ENCODE measurements at regions not wholly inside any gene's neighbourhood (a gene's known extent, or its start where the extent isn't known, plus 50 kb on each side); places are given as distances from the start of the nearest gene placed in this dataset.
A peak's percentile ranks its signal among the peaks of the same experiment; 100 is the strongest.

GRCh38 chr10:32149252-32149955 is 93.2 kb upstream of the KIF5B start:
- ATAC-seq (peak; percentile 48 to 74 (median 66)), DNase-seq (peak in 2 of 6 donors; percentile 44 to 52)
- WGBS, 2 donors = 28 to 35% methylated on average over 8 of the region's 8 CpGs

GRCh38 chr10:32148864-32149251 is 92.6 kb upstream of the KIF5B start:
- Histone ChIP-seq H3K36me3 (no peaks in the 10 kb centered on the region), H3K4me1 (peaks cover 10 to 16% (median 15%) of the 10 kb centered on the region in 3 donors)
- FAIRE-seq = no peak

More at GRCh38 chr10:32149252-32149955, 93.2 kb upstream of the KIF5B start:
- H3K27me3 ChIP-seq = no peaks in the 10 kb centered on the region
- no peak for FAIRE-seq
- no peaks in the 10 kb centered on the region for H3K9me3 ChIP-seq
- no peak overlapping the region for H3K4me3 ChIP-seq
- no peak for TF ChIP-seq CTCF (IDR thresholded peaks at IDR 0.05)
- H3K27ac ChIP-seq = peak overlapping the region in 3 of 4 donors; percentile 40 to 76 (median 50)
- H3K4me1 ChIP-seq = peaks cover 10 to 16% (median 15%) of the 10 kb centered on the region in 3 donors
- intact Hi-C loops (cut with DNase I) = no loop called here
- H3K36me3 ChIP-seq = no peaks in the 10 kb centered on the region

DNA sequence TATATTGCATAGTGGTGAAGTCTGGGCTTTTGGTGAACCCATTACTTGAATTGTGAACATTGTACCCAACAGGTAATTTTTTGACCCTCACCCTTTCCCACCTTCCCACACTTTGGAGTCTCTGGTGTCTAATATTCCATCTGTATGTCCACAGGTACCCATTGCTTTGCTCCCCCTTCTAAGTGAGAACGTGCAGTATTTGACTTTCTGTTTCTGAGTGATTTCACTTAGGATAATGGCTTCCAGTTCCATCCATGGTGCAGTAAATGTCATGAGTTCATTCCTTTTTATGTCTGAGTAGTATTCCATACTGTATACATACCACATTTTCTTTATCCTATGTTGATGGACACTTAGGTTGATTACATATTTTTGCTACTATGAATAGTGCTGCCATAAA is 91.5 kb upstream of the KIF5B start:
- ATAC-seq = no peak

More at GRCh38 chr10:32148864-32149251, 92.6 kb upstream of the KIF5B start:
- ATAC-seq = peak in 2 of 4 donors; percentile 5
- H3K9me3 ChIP-seq = no peaks in the 10 kb centered on the region
- intact Hi-C loops (cut with DNase I) = no loop called here
- no peaks in the 10 kb centered on the region for H3K27me3 ChIP-seq
- 66% methylated on average over 4 of the region's 4 CpGs for WGBS, 2 donors
- no peak overlapping the region for H3K4me3 ChIP-seq
- H3K27ac ChIP-seq = peak overlapping the region in 3 of 4 donors; percentile 40 to 76 (median 50)
- TF ChIP-seq CTCF (IDR thresholded peaks at IDR 0.05) = no peak
- no peak for DNase-seq

DNA sequence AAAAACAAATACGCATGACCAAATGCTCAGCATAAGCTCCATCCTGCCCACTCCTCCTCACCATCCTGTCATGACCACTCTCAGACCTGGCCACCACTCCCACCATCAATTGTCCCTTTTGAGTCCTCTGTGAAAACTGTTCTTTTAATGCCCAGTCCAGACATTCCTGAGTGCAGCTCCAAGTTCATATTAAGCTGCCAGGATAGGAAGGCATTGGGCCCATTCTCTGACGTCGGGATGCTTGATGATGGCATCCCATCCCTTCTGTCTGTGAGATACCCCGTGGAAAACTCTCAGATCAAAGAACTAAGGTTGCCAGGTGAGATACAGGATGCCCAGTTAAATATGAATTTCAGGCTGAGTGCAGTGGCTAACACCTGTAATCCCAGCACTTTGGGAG is 89.9 kb upstream of the KIF5B start:
- DNase-seq (no peak), FAIRE-seq (no peak)

More for the DNA sequence above, 91.5 kb upstream of the KIF5B start:
- Histone ChIP-seq H3K36me3 (no peaks in the 10 kb centered on the region), H3K27me3 (no peaks in the 10 kb centered on the region), H3K27ac (no peak overlapping the region), H3K4me1 (peaks cover 10 to 16% (median 15%) of the 10 kb centered on the region in 3 donors), H3K9me3 (no peaks in the 10 kb centered on the region), H3K4me3 (no peak overlapping the region)
- TF ChIP-seq CTCF (IDR thresholded peaks at IDR 0.05) = no peak
- FAIRE-seq (no peak), DNase-seq (no peak)
- intact Hi-C loops (cut with DNase I) = no loop called here
- WGBS, 2 donors = 71 to 90% methylated on average over 1 of the region's 1 CpG

More for the DNA sequence above, 89.9 kb upstream of the KIF5B start:
- H3K4me3 ChIP-seq = no peak overlapping the region
- no peaks in the 10 kb centered on the region for H3K36me3 ChIP-seq
- intact Hi-C loops (cut with DNase I) = no loop called here
- H3K9me3 ChIP-seq = no peaks in the 10 kb centered on the region
- ATAC-seq = no peak
- no peak overlapping the region for H3K27ac ChIP-seq
- 88 to 95% methylated on average over 4 of the region's 4 CpGs for WGBS, 2 donors
- H3K27me3 ChIP-seq = no peaks in the 10 kb centered on the region
- TF ChIP-seq CTCF (IDR thresholded peaks at IDR 0.05) = no peak
- H3K4me1 ChIP-seq = peaks cover 10 to 16% (median 15%) of the 10 kb centered on the region in 3 donors

Measured in pancreas (tissue), 10 donors.